ENCODE measurements at regions not wholly inside any gene's neighbourhood (a gene's known extent, or its start where the extent isn't known, plus 50 kb on each side); places are given as distances from the start of the nearest gene placed in this dataset.

DNA sequence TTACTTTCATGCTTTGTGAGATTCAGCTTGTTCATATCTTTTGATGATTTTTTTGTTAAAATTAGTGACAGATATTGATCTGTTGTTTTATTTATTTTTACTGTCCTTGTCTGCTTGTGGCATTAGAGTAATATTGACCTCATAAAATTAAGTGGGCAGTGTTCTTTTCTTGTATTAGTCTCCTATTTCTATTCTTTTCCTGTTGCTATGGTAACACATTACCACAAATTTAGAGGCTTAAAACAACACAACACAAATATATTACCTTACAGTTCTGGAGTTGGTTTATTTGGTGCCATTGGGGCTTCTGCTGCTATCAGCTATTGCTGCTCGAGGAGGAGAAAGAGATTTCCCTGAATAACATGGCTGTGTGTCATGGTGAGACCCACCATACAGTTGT is 135.7 kb downstream of the C1orf94 start:
- Histone ChIP-seq H4K91ac (ENCODE audit: insufficient read length, low read depth, low read length) (no peak overlapping the region), H3K23me2 (ENCODE audit: insufficient read length, low read depth, low read length, poor library complexity, severe bottlenecking) (no peaks in the 10 kb centered on the region), H4K5ac (ENCODE audit: insufficient read length, low read depth, low read length) (no peak overlapping the region), H3K27ac (ENCODE audit: insufficient read length, low read depth, low read length) (no peak overlapping the region), H2BK20ac (ENCODE audit: low read depth, low read length, poor library complexity, severe bottlenecking) (no peak overlapping the region), H3K27me3 (ENCODE audit: insufficient read depth, low read length) (no peaks in the 10 kb centered on the region), H3K18ac (ENCODE audit: insufficient read length, low read depth, low read length) (no peak overlapping the region), H2AFZ (ENCODE audit: low read length) (no peak overlapping the region), H2BK5ac (ENCODE audit: insufficient read length, low read length) (no peak overlapping the region), H4K8ac (replicated peaks; ENCODE audit: insufficient read length, low read depth, low read length) (no peak overlapping the region), H3K14ac (ENCODE audit: insufficient read depth, low read length) (no peak overlapping the region), H3K9me3 (ENCODE audit: control insufficient read depth, low read depth, low read length) (peaks cover 5% of the 10 kb centered on the region), H3K79me1 (ENCODE audit: insufficient read depth, low read depth, low read length, poor library complexity, severe bottlenecking) (no peaks in the 10 kb centered on the region), H2BK120ac (ENCODE audit: low read depth, low read length, poor library complexity, severe bottlenecking) (no peak overlapping the region), H3K56ac (ENCODE audit: insufficient read length, low read depth, low read length) (no peak overlapping the region), H4K20me1 (ENCODE audit: control insufficient read depth, insufficient read depth, insufficient read length) (no peaks in the 10 kb centered on the region), H2BK12ac (ENCODE audit: insufficient read length, low read depth, low read length) (no peak overlapping the region), H3K23ac (ENCODE audit: insufficient read length, low read depth, low read length) (no peak overlapping the region), H3K4me1 (ENCODE audit: insufficient read depth, low read length) (no peaks in the 10 kb centered on the region), H2BK15ac (ENCODE audit: low read depth, low read length) (no peak overlapping the region), H2AK5ac (ENCODE audit: insufficient read length, low read length) (no peak overlapping the region), H3T11ph (ENCODE audit: low read length) (no peak overlapping the region), H3K9ac (ENCODE audit: extremely low read depth, insufficient read length, low read length) (no peak overlapping the region), H3K4ac (ENCODE audit: low read depth, low read length) (no peak overlapping the region), H3K4me2 (ENCODE audit: insufficient read depth, insufficient read length, low read length) (no peak overlapping the region), H3K79me2 (ENCODE audit: insufficient read depth, low read length) (no peaks in the 10 kb centered on the region)
- TF ChIP-seq CTCF (conservative IDR thresholded peaks at IDR 0.05) = no peak
- Mint-ChIP-seq H3K27ac (no peak overlapping the region), H3K4me1 (no peaks in the 10 kb centered on the region), H3K9me3 (peaks cover 41 to 43% of the 10 kb centered on the region in 2 experiments), H3K36me3 (ENCODE audit: insufficient read depth in 1 of 3, low read depth in 3 of 3) (peaks cover 6 to 13% (median 7%) of the 10 kb centered on the region in 3 experiments), H3K4me3 (no peak overlapping the region), H3K27me3 (ENCODE audit: low read depth) (peaks cover 19% of the 10 kb centered on the region)
- no peak for DNase-seq
- WGBS (ENCODE audit: extremely low coverage, insufficient read length, low lambda C conversion rate) = no CpG with 5 or more reads among the region's 1 CpG

Measured in H9 (cell line).